Thoracic aorta (tissue), 2 donors: ENCODE measurements at regions not wholly inside any gene's neighbourhood (a gene's known extent, or its start where the extent isn't known, plus 50 kb on each side); places are given as distances from the start of the nearest gene placed in this dataset.
"Not testable (repeated sequence)": the region's sequence is repeated elsewhere in the genome, so short reads cannot be mapped to it uniquely, and the experiment has no call there.

Experiments used
- ATAC-seq: fragments of 150-250 bp; one replicate; pipeline ENCODE4 v1.8.0; 2017; ENCODE audit warnings: low read depth; ENCODE audit not compliant: insufficient number of reproducible peaks, low FRiP score
- DNase-seq: peaks from one replicate; pipeline ENCODE4 v3.0.0-alpha.2; 2020; ENCODE audit warnings: low spot score
- H3K27ac ChIP-seq, 2 donors: fragments of 200-600 bp; sonication (generic); 1 replicate in 1 of 2; 2 replicates in 1 of 2; pipeline ENCODE4 v1.5.1; 2016; ENCODE audit warnings: mild to moderate bottlenecking in 2 of 2, moderate library complexity in 2 of 2
- H3K27me3 ChIP-seq: fragments of 200-600 bp; sonication (generic); replicated peaks from 2 replicates; pipeline ENCODE4 v1.6.0; 2016; ENCODE audit warnings: mild to moderate bottlenecking; ENCODE audit not compliant: insufficient read depth
- H3K36me3 ChIP-seq: fragments of 200-600 bp; sonication (generic); one replicate; pipeline ENCODE4 v1.5.1; 2016
- H3K4me1 ChIP-seq, 2 donors: fragments of 200-600 bp; sonication (generic); 1 replicate in 1 of 2; 2 replicates in 1 of 2; pipeline versions ENCODE4 v1.5.1 to v1.6.0; 2016; ENCODE audit warnings: low read depth in 2 of 2, mild to moderate bottlenecking in 1 of 2; ENCODE audit not compliant: control insufficient read depth in 1 of 2
- H3K4me3 ChIP-seq: fragments of 200-600 bp; sonication (generic); 2 replicates; pipeline ENCODE4 v1.5.1; 2016; ENCODE audit warnings: mild to moderate bottlenecking
- H3K9me3 ChIP-seq: fragments of 200-600 bp; sonication (generic); 2 replicates; pipeline ENCODE4 v1.5.1; 2016
- CTCF ChIP-seq: fragments of 200-600 bp; sonication (generic); IDR thresholded peaks from one replicate; pipeline ENCODE4 v1.5.1; 2019; ENCODE audit warnings: antibody characterized with exemption

DNA sequence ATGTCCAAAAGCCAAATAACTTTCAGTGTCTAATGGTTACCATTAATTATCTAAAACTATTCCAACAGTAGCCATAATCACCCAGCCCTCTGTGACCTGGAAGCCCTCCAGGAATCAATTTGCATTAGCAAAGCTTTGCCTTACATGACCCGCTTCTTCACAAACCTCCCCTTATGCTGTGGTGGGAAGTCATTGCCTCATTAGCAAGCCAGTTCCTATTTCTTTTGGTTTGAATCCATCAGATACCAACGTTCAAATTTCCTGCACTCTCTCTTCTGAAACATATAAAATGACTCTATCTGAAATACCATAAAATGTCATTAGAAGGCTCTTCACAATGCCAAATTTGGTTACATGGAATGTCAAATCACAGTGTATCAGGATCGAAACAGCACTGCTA lies 268.3 kb upstream of the PRKD1 start:
- Histone ChIP-seq H3K27me3 (no peaks in the 10 kb centered on the region), H3K4me1 (peaks cover 29 to 49% of the 10 kb centered on the region in 2 donors), H3K9me3 (no peaks in the 10 kb centered on the region), H3K4me3 (peak overlapping the region; percentile 12), H3K36me3 (no peaks in the 10 kb centered on the region), H3K27ac (peak overlapping the region; percentile 83)
- TF ChIP-seq CTCF: no peak
- ATAC-seq (no peak), DNase-seq (no peak)

GRCh38 chr14:30196861-30197260 lies 269.2 kb upstream of the PRKD1 start:
- DNase-seq (no peak), ATAC-seq (no peak)
- Histone ChIP-seq H3K4me1 (peaks cover 29 to 49% of the 10 kb centered on the region in 2 donors), H3K4me3 (no peak overlapping the region), H3K9me3 (no peaks in the 10 kb centered on the region), H3K27me3 (no peaks in the 10 kb centered on the region), H3K36me3 (no peaks in the 10 kb centered on the region), H3K27ac (no peak overlapping the region)
- no peak for TF ChIP-seq CTCF

DNA sequence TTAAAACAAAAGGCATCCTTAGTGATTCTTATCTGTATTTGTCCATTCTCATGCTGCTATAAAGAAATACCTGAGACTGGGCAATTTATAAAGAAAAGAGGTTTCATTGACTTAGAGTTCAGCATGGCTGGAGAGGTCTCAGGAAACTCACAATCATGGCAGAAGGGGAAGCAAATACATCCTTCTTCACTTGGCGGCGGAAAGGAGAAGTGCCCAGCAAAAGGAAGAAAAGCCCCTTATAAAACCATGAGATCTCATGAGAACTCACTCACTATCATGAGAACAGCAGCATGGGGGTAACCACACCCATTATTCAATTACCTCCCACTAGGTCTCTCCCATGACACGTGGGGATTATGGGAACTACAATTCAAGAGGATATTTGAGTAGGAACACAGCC lies 271.1 kb upstream of the PRKD1 start:
- H3K27me3 ChIP-seq, H3K4me3 ChIP-seq, H3K36me3 ChIP-seq, H3K9me3 ChIP-seq, ATAC-seq, H3K27ac ChIP-seq, DNase-seq: not testable (repeated sequence)
- H3K4me1 ChIP-seq: peaks cover 25 to 40% of the 10 kb centered on the region in 2 donors

DNA sequence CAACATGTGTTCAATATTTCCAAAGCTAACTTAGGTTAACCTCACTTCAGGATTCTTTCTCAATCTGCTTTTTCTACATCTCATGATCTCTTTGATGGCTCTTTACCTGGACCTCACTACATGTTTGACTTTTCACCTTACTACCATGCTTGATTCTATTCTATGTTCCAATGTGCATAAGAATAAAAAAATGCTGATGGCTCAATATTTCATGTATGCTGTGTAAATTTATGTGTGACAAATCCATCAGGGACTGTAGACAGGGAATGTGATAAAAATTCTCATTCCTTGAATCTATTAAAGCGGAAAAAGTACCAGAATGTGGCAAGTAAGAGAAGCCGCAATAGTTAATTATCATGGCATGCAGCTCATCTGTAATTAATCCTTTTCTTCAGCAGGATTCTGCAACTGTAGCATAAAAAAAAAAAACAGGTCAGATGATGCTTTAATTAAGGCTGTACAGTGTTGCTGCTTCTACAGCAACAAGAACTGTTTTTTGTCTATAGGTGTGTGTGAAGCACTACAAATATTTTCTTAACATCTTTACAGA lies 276.9 kb upstream of the PRKD1 start:
- Histone ChIP-seq H3K27me3 (no peaks in the 10 kb centered on the region), H3K36me3 (no peaks in the 10 kb centered on the region), H3K4me3 (no peak overlapping the region), H3K27ac (no peak overlapping the region), H3K9me3 (no peaks in the 10 kb centered on the region), H3K4me1 (peaks cover 6 to 11% of the 10 kb centered on the region in 2 donors)
- ATAC-seq (no peak), DNase-seq (no peak)
- TF ChIP-seq CTCF: no peak

DNA sequence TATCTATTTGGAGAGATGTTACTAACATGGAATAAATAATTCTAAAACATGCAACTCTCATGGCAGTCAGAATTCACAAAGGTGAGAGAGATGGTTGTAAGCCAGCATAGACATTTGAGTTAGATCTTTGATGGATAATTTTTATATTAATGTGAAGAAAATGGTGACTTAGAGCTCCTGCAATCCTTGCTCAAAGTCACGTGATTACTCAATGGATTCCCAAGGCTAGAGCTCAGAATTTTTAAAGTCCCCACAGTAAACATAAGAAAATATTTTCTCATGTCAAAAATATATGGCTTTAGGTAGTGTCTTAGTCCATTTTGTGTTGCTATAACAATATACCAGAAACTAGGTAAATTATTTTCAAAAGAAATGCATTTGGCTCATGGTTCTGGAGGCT lies 281.5 kb upstream of the PRKD1 start:
- no peaks in the 10 kb centered on the region for H3K27me3 ChIP-seq
- DNase-seq: no peak
- H3K9me3 ChIP-seq: no peaks in the 10 kb centered on the region
- no peak overlapping the region for H3K4me3 ChIP-seq
- ATAC-seq: no peak
- H3K27ac ChIP-seq: no peak overlapping the region
- no peaks in the 10 kb centered on the region for H3K36me3 ChIP-seq
- no peaks in the 10 kb centered on the region for H3K4me1 ChIP-seq
- TF ChIP-seq CTCF: no peak

DNA sequence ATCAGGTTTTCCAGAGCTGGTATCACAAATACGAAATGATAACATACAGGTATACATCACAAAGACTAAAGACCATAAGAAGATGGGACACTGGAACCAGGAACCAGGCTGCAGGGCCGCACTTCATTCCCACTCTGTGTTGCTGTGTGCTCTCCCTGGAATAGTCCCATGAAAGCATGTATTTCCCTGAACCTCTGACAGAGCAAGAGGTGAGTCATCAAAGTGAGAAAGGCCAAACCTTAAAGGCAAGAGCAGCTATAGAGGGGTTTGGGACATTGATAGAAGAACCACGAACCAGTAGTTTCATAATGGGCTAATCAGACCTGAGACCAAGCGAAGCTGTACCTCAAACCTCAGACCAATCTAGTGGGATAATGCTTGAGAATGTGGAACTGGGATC lies 283.0 kb upstream of the PRKD1 start:
- Histone ChIP-seq H3K4me1 (no peaks in the 10 kb centered on the region), H3K27me3 (no peaks in the 10 kb centered on the region), H3K36me3 (no peaks in the 10 kb centered on the region), H3K27ac (no peak overlapping the region), H3K9me3 (no peaks in the 10 kb centered on the region), H3K4me3 (no peak overlapping the region)
- DNase-seq (no peak), ATAC-seq (no peak)
- no peak for TF ChIP-seq CTCF
